ENCODE measurements at regions not wholly inside any gene's neighbourhood (a gene's known extent, or its start where the extent isn't known, plus 50 kb on each side); places are given as distances from the start of the nearest gene placed in this dataset.

GRCh38 chr11:26805001-26805400 is 83.1 kb upstream of the SLC5A12 start (continued):
- TF ChIP-seq JUNB (IDR thresholded peaks at IDR 0.05): no peak
- TF ChIP-seq NR2C1 (IDR thresholded peaks at IDR 0.05): no peak
- TF ChIP-seq PAX5 (IDR thresholded peaks at IDR 0.05; ENCODE audit: borderline replicate concordance, low read depth, low read length): no peak
- TF ChIP-seq E4F1 (IDR thresholded peaks at IDR 0.05; ENCODE audit: borderline replicate concordance, partially characterized antibody): no peak
- no peak for TF ChIP-seq NR2C2 (IDR thresholded peaks at IDR 0.05; ENCODE audit: borderline replicate concordance, control insufficient read depth, insufficient read length, low read depth)
- TF ChIP-seq NBN (IDR thresholded peaks at IDR 0.05): no peak
- TF ChIP-seq IKZF2 (IDR thresholded peaks at IDR 0.05): no peak
- TF ChIP-seq RBBP5 (conservative IDR thresholded peaks at IDR 0.05): no peak
- no peak for TF ChIP-seq IRF3 (IDR thresholded peaks at IDR 0.05)
- TF ChIP-seq RCOR1 (conservative IDR thresholded peaks at IDR 0.05; ENCODE audit: low read depth, low read length): no peak

GRCh38 chr11:26806219-26806618 is 84.4 kb upstream of the SLC5A12 start:
- no TSS peak for BruUV-seq (replicated peaks)
- SMC1A ChIA-PET (ENCODE audit: uncharacterized antibody, unreplicated experiment): no interaction called here
- no peak overlapping the region for H3K9ac ChIP-seq (ENCODE audit: control insufficient read depth, insufficient read depth, low read length)
- H3K27ac ChIP-seq (ENCODE audit: control insufficient read depth, insufficient read depth): no peak overlapping the region
- no peaks in the 10 kb centered on the region for H3K4me1 ChIP-seq (ENCODE audit: control insufficient read depth, insufficient read depth, low read length)
- in situ Hi-C loops (cut with MboI): no loop called here
- DNase-seq (ENCODE audit: low read depth, low spot score): no peak
- no peak overlapping the region for H2AFZ ChIP-seq (ENCODE audit: control insufficient read depth, low read depth, low read length)
- no peaks in the 10 kb centered on the region for H3K9me3 ChIP-seq (replicated peaks; ENCODE audit: control insufficient read depth, insufficient read depth, low read length)
- H4K20me1 ChIP-seq (ENCODE audit: control insufficient read depth, insufficient read depth): no peaks in the 10 kb centered on the region
- CTCF ChIA-PET: no interaction called here
- WGBS (ENCODE audit: insufficient coverage, insufficient replicate concordance, low lambda C conversion rate, missing lambda C conversion rate): 0% methylated on average over 1 of the region's 1 CpG
- H3K79me2 ChIP-seq (ENCODE audit: control insufficient read depth, insufficient read depth, low read length): no peaks in the 10 kb centered on the region
- no peak overlapping the region for H3K4me3 ChIP-seq
- RAD21 ChIA-PET (ENCODE audit: unreplicated experiment): no interaction called here
- intact Hi-C loops (cut with micrococcal nuclease; ENCODE audit: unreplicated experiment): no loop called here
- FAIRE-seq: no peak
- no peak for ATAC-seq
- no peaks in the 10 kb centered on the region for H3K27me3 ChIP-seq (replicated peaks in 1 of 2; ENCODE audit: control insufficient read depth in 2 of 2, insufficient read depth in 2 of 2, low read length in 1 of 2)
- no peak overlapping the region for H3K4me2 ChIP-seq (ENCODE audit: control insufficient read depth, insufficient read depth)
- no peaks in the 10 kb centered on the region for H3K36me3 ChIP-seq (ENCODE audit: control insufficient read depth in 2 of 2, insufficient read depth in 2 of 2, low read length in 1 of 2)
- POLR2A ChIA-PET: no interaction called here
- no peak for TF ChIP-seq EED (IDR thresholded peaks at IDR 0.05; ENCODE audit: low read depth)
- TF ChIP-seq RB1 (IDR thresholded peaks at IDR 0.05; ENCODE audit: borderline replicate concordance): no peak
- no peak for TF ChIP-seq BHLHE40 (IDR thresholded peaks at IDR 0.05; ENCODE audit: borderline replicate concordance in 1 of 2, low read depth in 2 of 2, low read length in 1 of 2)
- no peak for TF ChIP-seq MAX (IDR thresholded peaks at IDR 0.05; ENCODE audit: low read depth, low read length)
- TF ChIP-seq CHD1 (IDR thresholded peaks at IDR 0.05; ENCODE audit: low read depth, low read length): no peak
- no peak for TF ChIP-seq POLR2AphosphoS2 (IDR thresholded peaks at IDR 0.05; ENCODE audit: low read depth, low read length)
- TF ChIP-seq WRNIP1 (IDR thresholded peaks at IDR 0.05; ENCODE audit: borderline replicate concordance, low read depth, low read length): no peak
- no peak for TF ChIP-seq E2F4 (IDR thresholded peaks at IDR 0.05; ENCODE audit: low read depth, low read length)

All from GM12878 (cell line).